ENCODE measurements at regions not wholly inside any gene's neighbourhood (a gene's known extent, or its start where the extent isn't known, plus 50 kb on each side); places are given as distances from the start of the nearest gene placed in this dataset.

DNA sequence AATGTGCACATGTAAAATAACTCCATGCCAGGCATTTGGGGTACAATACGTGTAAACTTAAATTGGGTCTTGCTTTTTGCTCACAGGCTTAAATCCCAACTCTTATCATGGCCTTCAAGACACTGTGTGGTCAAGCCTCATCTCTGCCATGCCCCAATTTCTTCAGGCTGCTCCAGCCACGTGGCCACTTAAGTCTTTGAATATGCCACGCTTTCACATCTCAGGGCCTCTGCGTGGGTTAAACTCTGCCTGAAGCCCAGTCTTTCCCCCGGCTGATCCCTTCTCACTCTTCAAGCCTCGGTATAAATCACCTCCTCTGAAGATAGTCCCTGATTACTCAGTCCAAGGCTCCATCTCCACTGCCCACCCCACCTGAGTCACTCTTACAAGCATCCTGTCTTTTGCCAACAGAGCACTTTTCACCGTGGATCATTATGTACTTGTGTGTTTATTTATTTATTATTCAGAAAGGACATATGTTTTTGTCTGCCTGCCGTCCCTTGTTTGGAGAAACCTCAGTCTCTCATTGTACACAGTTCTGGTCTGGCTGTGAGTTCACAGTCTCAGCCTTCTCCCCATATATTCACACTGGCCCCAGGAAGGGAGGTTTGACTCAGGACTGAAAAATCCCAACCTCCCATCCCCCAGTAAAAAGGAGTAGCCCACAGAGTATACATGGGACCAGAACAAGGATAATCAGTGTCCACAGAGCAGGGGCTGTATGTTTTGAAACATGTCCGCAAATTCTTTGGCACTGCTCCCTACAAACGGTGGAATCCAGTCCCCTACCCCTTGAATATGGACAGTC is 344.7 kb downstream of the MN1 start:
- intact Hi-C loops (cut with DNase I): no loop called here
- Histone ChIP-seq H3K27me3 (no peaks in the 10 kb centered on the region), H3K9me3 (no peaks in the 10 kb centered on the region), H3K36me3 (no peaks in the 10 kb centered on the region), H3K27ac (no peak overlapping the region), H3K4me3 (no peak overlapping the region), H3K4me1 (peaks cover 4% of the 10 kb centered on the region)
- DNase-seq (ENCODE audit: extremely low spot score in 2 of 2): no peak
- no peak for TF ChIP-seq POLR2AphosphoS5 (IDR thresholded peaks at IDR 0.05; ENCODE audit: insufficient read depth in 1 of 2, low read depth in 1 of 2)
- TF ChIP-seq, protein P1, sequence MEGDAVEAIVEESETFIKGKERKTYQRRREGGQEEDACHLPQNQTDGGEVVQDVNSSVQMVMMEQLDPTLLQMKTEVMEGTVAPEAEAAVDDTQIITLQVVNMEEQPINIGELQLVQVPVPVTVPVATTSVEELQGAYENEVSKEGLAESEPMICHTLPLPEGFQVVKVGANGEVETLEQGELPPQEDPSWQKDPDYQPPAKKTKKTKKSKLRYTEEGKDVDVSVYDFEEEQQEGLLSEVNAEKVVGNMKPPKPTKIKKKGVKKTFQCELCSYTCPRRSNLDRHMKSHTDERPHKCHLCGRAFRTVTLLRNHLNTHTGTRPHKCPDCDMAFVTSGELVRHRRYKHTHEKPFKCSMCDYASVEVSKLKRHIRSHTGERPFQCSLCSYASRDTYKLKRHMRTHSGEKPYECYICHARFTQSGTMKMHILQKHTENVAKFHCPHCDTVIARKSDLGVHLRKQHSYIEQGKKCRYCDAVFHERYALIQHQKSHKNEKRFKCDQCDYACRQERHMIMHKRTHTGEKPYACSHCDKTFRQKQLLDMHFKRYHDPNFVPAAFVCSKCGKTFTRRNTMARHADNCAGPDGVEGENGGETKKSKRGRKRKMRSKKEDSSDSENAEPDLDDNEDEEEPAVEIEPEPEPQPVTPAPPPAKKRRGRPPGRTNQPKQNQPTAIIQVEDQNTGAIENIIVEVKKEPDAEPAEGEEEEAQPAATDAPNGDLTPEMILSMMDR (IDR thresholded peaks at IDR 0.05): no peak
- TF ChIP-seq POLR2A (IDR thresholded peaks at IDR 0.05): no peak

DNA sequence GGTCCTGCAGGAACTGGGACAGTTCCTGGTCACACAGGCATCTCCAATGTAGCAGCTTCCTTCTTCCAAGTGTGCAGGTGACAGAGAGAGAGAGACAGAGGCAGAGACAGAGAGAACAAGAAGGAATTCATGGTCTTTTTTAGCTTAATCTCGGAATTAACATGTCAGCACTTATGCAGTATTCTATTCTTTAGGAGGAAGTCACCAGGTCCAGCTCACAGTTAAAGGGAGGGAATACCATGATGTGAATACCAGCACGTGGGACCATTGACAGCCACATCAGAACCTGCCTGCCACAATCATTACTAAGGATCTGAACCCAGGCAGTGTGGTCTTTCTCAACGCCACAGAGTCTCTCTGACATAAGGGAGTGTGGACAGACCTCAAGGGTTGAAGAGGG is 341.6 kb downstream of the MN1 start:
- no peak overlapping the region for H3K4me3 ChIP-seq
- H3K36me3 ChIP-seq: no peaks in the 10 kb centered on the region
- intact Hi-C loops (cut with DNase I): no loop called here
- no peak for DNase-seq (ENCODE audit: extremely low spot score in 2 of 2)
- TF ChIP-seq, protein P1 (IDR thresholded peaks at IDR 0.05): no peak
- H3K27me3 ChIP-seq: no peaks in the 10 kb centered on the region
- H3K4me1 ChIP-seq: peaks cover 4% of the 10 kb centered on the region
- no peaks in the 10 kb centered on the region for H3K9me3 ChIP-seq
- no peak overlapping the region for H3K27ac ChIP-seq

DNA sequence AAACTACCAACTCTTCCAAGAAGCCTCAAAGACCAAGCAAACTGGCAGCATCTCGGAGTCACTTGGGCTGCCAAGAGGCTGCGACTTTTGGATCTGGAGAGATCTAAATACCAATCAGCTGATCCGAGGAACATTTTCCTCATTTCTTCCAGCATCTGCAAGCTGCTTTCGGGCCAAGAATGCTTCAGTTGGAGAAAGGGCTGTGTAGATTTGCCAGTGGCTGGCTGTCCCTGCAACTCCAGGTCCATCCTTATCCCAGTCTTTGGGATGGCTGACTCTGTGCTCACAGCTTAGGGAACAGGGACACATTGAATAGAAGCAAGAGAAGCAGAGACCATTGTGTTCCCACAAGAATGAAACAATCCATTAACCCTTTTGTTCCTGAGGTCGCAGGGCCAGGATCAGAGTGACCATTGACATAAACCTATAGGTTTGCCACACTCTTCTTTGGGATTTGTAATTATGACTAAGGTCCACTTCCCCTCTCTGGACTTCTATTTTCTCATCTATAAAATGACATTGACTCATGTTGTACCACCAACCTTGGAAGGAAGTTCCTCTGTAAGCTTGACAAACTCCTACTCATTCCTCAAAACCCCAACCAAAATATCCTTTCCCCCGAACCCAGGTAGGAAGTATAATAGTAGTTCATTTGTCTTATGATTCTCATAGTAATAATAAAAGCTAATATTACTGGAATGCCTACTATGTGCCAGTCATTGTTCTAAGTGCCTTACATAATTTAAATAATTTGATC is 340.8 kb downstream of the MN1 start:
- DNase-seq (ENCODE audit: extremely low spot score in 2 of 2): no peak
- H3K9me3 ChIP-seq: no peaks in the 10 kb centered on the region
- H3K27me3 ChIP-seq: no peaks in the 10 kb centered on the region
- H3K36me3 ChIP-seq: no peaks in the 10 kb centered on the region
- intact Hi-C loops (cut with DNase I): no loop called here
- no peak for TF ChIP-seq POLR2AphosphoS5 (IDR thresholded peaks at IDR 0.05; ENCODE audit: insufficient read depth in 1 of 2, low read depth in 1 of 2)
- H3K27ac ChIP-seq: no peak overlapping the region
- peaks cover 4% of the 10 kb centered on the region for H3K4me1 ChIP-seq
- no peak overlapping the region for H3K4me3 ChIP-seq

DNA sequence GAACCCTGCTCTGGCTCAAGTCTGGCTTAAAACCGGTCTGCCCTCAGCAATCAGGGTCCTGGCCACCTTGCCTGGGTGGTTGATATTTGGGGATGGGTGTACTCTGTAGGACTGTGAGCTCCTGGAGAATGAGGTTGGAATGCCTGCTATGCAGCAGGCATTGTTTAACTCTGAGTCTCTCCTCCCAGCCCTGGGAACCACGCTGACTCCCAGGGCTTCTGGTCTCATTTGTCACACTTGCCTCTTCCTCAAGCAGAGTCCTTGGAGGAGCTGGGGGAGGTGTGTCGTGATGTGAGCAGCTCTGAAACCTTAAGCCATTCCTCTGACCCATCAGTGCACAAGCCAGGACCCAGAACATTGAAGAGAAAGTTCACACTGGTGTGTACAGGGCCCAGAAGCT is 340.1 kb downstream of the MN1 start:
- no peak for DNase-seq (ENCODE audit: extremely low spot score in 2 of 2)
- intact Hi-C loops (cut with DNase I): no loop called here
- H3K9me3 ChIP-seq: no peaks in the 10 kb centered on the region
- peaks cover 4% of the 10 kb centered on the region for H3K4me1 ChIP-seq
- H3K36me3 ChIP-seq: no peaks in the 10 kb centered on the region
- H3K27ac ChIP-seq: no peak overlapping the region
- TF ChIP-seq POLR2AphosphoS5 (IDR thresholded peaks at IDR 0.05; ENCODE audit: insufficient read depth in 1 of 2, low read depth in 1 of 2) (no peak), POLR2A (IDR thresholded peaks at IDR 0.05) (no peak)
- TF ChIP-seq, protein P1 (IDR thresholded peaks at IDR 0.05): no peak
- no peaks in the 10 kb centered on the region for H3K27me3 ChIP-seq
- no peak overlapping the region for H3K4me3 ChIP-seq

DNA sequence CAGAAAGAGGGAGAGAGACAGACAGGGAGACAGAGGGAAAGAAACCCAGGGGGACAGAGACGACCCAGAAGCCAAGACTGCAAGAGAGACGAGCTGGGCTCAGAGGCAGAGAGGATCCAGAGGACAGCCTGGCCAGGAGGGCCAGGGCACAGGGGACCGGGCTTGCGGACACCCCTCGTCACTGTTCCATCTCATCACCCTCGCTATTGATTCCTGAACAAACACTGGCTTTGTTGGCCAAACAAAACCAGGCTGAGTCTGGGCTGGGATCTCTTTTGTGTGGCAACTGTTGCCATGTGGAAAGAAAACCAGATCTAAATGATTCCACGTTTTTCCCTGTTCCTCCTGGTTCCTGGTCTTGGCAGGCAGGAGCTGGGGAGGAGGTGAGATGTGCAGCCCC is 339.4 kb downstream of the MN1 start:
- Histone ChIP-seq H3K27ac (no peak overlapping the region), H3K36me3 (no peaks in the 10 kb centered on the region), H3K4me1 (peaks cover 4% of the 10 kb centered on the region), H3K27me3 (no peaks in the 10 kb centered on the region), H3K9me3 (no peaks in the 10 kb centered on the region), H3K4me3 (no peak overlapping the region)
- no peak for TF ChIP-seq POLR2A (IDR thresholded peaks at IDR 0.05)
- TF ChIP-seq, protein P1 (IDR thresholded peaks at IDR 0.05): no peak
- TF ChIP-seq POLR2AphosphoS5 (IDR thresholded peaks at IDR 0.05; ENCODE audit: insufficient read depth in 1 of 2, low read depth in 1 of 2): no peak
- DNase-seq (ENCODE audit: extremely low spot score in 2 of 2): no peak
- intact Hi-C loops (cut with DNase I): no loop called here

All from vagina (tissue), 2 donors.